NOMO-1 treated with DMSO at 0.1 percent for 48 hours (cell line): ENCODE measurements at regions not wholly inside any gene's neighbourhood (a gene's known extent, or its start where the extent isn't known, plus 50 kb on each side); places are given as distances from the start of the nearest gene placed in this dataset.
"Not testable (repeated sequence)": the region's sequence is repeated elsewhere in the genome, so short reads cannot be mapped to it uniquely, and the experiment has no call there.

Experiments
- DNase-seq: peaks from one replicate; lab custom pipeline; 2025; ENCODE audit not compliant: unreplicated experiment; lab: John Stamatoyannopoulos, UW

DNA sequence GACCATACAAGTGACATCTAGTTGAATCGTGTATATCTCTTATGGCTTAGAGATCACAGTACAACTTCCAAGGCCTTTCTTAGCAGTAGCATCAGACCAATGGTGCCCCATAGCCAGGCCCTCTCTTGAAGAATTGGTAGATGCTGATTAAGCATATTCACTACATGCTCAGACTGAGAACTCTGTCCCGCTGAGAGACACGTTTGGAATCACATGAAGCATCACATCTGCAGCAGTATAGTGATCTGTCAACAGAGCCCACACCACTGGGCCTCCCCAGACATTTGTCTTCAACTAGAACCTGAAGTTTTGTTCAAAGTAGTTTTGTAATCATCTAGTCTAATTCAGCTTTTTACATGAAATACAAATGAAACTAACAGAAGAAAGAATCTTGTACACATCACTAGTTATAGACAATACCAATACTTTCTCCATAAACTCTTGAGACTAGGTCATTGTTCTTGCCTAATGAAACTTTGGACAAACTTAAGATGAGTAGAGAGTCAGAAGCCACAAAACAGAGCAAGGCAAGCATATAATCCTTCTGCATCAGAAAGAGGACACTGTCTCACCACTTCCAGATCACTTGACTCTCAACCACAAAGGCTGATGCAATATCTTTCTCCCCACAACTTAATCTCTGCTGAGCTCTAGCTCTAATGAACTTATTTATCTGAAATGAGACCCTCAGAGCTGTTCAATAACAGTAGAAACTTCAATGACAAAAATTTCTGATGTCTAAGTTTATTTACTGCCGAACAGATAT is 182.7 kb downstream of the TBX18 start:
- DNase-seq: peak; percentile 94

DNA sequence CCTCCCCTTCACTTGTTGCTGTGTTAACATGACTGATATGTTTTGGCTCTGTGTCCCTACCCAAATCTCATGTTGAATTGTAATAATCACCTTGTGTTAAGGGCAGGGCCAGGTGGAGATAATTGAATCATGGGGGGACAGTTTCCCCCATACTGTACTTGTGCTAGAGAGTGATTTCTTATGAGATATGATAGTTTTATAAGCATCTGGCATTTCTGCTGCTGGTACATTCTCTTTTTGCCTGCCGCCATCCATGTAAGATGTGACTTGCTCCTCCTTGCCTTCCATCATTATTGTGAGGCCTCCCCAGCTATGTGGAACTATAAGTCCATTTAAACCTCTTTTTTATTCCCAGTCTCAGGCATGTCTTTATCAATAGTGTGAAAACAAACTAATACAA is 185.0 kb downstream of the TBX18 start:
- DNase-seq: no peak

DNA sequence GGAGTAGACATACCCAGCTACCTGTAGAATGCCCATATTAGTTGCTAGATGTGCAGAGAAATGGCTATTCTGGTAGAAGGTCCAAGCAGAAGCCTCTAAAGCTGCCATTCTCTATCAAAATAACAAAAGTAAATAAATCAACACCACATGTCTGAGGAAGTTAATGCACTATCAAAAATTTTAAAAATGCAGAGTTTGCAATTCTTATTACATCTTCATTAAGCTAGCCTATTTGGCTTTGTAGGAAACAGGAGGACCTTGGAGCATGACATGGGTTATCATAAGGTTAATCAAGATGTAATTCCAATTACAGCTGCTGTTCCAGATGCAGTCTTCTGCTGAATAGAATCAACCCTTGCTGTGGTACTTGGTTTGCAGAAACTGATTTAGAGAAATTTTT is 188.4 kb downstream of the TBX18 start:
- DNase-seq: no peak

DNA sequence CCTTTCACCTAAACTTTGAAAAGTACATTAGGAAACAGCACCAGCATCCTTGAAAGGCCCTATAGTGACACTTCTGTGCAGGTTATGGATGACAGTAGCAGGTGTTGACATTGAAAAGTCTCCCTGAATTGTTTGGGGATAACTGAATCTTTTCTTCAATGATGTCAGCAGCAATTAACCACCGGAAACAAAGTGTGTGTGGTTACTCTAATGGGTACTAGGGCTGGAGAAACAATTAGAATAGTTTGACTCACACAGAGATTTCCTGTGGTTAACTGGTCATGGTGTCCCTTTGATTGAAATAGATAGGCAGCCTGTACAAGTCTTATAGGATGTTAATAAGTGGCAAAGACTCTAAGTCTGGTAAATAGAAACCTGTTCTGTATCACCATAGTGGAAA is 189.1 kb downstream of the TBX18 start:
- DNase-seq: peak; percentile 88

DNA sequence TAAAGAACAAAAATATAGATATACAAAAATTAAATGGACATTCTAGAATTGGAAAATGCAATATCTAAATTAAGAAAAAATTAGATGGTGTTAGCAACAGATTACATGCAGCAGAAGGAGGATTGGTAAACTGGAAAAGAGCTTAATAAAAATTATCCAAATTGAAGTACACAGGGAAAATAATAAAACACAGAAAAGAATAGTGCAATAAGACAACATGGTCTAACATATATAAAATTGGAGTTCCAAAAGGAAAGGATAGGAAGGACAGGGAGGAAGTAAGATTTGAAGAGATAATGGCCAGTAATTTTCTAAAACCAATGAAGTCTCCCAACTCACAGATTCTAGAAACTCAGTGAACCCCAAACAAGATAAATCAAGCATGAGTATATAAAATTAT is 194.5 kb downstream of the TBX18 start:
- no peak for DNase-seq

DNA sequence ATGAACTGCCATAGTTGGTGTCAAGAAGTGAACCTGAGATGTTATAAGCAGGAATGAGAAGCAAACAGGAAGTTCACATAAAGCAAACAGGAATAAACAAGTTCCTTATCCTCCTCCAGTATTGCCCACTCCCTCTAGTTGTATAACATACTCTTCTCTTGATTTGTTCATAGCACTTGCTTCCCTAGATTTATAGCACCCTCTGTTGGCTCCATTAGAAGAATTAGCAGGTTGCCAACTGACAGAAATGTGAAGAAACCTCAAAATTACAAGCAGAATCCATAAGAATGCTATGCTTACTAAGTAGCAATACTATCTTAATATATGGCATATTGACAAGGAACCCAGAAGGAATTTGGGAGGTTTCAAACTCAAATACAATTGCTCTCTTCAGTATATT is 195.4 kb downstream of the TBX18 start:
- DNase-seq: peak; percentile 3

DNA sequence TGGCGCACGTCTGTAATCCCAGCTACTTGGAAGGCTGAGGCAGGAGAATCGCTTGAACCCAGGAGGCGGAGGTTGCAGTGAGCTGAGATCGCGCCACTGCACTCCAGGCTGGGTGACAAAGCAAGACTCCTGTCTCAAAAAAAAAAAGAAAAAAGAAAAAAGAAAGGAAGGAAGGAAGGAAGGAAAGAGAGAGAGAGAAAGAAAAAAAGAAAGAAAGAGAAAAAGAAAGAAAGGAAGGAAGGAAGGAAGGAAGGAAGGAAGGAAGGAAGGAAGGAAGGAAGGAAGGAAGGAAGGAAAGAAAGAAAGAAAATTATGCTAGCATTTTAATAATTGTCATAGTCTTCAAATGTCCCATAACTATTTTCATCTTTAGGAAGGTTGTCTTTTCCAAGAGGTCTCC is 198.7 kb downstream of the TBX18 start:
- not testable (repeated sequence) for DNase-seq

DNA sequence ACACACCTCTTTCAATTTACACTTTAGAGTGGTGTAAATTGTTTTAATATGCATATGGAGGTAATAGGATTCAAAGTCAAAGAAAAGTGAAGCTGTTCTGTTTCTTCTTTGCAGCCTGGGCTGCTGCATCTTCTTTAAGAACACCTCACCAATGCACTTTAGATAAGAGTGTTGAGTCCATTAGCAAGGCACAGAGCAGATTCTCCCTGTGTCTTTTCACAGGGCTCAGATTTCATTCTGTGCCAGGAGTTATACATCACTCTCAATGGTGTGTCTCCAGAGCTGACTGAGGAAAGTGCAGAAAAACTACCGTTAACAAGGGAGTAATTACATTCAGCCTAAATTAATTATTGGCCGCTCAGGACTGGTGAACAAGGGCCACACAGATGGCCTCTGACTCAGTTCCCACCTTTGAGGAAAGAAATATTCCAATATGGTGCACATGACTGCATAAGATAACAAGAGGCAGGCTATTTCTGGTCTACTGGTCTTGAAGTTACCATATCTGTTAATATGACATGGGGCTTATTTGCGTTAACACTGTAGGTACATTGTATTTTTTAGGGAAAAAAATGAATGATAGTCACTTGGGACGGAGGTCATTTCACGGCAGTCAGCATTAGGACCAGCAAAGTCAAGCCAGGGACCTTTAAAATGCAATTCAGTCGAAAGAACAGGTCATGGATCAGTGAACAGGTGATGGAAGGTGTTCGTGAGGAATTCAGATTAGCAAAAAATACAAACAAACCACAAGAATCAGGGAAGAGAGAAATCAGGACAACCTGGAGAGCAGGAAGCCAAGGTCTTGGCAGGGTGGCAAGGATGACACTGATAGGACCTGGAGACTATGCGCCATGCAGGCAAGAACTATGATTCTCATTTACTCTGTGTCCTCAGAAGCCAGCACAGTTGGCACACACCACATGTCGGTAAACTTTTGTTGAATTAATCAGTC is 203.7 kb downstream of the TBX18 start:
- no peak for DNase-seq

DNA sequence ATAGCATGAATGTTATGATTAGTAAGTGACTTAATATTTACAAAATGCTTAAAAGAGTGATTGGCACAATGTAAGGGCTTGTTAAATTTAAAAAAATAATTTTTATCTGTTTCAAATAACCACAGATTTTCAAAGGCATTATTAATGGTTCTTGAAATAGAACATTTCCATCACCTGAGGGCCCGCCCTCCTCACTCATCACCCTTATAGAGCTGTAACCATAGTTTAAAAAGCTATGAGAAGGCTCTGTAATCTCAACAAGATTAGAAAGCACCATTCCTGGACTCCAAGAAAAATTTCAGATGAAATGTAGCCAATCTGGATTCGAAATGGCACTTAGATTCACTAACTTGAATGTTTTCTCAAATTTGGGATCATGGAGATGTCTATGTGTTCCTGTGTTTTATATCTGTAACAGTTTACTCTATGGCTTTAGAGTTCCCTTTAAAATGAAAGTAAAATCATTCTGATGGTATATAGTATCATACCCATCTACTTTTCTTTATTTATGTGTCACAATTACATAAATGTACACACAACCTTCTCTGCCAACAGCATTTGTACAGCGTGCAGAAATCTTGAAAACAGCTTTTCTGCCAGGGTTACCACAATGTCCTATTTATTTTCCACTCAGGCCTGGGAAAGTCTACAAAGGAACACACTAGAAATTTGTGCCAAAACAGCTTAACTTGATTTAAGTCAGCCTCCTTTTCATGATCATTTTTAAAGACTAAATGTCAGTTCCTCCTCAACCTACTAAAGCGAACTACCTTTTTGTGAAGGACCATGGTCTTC is 207.7 kb downstream of the TBX18 start:
- DNase-seq: no peak

DNA sequence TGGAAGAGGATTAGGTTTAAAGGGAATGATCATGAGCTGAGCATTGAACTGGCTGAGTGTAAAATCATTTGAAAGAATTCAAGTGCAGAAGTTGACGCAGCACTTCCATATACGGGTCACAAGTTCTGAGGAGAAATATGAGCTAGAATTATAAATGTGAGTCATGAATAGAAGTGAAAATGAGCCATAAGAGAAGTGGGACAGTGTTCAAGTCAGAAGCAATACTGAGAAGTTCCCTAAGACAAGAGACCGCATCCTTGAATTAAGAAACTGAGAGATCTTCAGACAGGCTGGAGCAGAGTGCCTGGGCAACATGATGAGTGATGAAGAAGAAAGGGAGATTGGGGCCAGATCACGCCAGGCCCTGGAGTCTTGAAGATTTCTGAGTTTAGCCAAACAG is 209.7 kb downstream of the TBX18 start:
- peak; percentile 75 for DNase-seq

DNA sequence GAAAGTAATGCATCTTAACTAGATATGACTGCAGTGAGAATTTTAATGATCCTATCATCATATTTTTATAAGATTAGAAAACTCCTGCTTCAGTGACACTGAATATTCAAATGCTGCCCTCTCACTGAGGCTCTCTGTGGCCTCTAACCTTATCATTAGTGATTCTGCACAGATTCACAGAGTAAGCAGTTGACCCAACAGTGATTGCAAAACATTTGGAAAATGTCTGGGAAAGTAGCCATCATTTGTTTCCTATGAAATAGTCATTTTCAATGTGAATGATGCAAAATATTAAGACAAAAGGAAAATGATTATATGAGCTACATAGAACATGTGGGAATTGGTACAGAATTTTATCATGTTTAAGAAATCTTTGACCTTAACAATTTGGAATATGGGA is 210.3 kb downstream of the TBX18 start:
- no peak for DNase-seq

DNA sequence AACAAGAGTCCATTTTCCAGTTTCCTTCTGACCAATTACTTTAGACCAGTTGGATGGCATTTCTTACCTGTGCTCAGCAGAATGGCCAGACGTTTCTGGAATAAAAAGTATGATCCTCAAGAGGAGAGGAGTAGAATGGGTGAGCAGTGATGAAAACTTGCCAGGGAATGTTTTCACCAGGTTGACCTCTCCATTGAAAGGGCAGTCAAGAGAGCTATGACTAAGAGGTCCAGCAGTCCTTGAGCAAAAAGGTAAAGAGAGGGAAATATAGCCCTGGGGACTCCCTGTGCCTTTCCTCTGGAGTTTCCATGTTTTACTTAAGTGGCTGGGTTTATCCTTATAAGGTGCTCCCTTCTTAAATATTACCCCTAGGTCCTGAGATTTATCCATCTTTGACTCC is 210.9 kb downstream of the TBX18 start:
- DNase-seq: no peak

DNA sequence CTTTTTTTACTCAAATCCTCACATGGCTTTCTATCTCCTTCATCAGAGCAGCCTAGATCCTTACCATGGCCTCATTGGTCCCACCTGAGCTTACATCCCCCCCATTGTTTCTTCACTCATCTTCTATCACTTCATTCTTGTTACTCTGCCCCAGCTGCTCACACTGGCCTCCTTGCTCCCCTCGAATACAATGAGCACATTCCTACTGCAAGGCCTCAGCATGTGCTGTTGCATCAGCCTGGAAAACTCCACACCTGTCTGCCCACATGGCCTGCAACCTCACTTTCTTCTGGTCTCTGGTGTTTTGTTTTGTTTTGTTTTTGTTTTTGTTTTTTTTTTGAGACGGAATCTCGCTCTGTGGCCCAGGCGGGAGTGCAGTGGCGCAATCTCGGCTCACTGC is 212.6 kb downstream of the TBX18 start:
- DNase-seq: no peak

DNA sequence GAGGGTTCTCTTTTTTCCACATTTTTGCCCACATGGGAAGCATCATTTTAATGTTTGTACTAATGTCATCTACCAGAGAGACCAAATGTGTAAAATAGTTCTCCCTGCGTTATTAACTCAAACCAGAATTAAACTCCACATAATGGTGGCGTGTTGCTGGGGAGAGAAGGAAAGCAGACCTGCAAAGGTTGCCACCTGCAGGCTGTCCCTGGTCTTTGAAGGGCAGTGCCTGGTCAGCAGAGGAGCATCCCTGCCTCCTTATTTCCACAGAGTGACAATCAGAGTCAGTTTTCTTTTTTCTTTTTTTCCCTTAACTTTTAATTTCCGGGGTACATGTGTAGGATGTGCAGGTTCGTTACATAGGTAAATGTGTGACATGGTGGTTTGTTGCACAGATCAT is 214.5 kb downstream of the TBX18 start:
- DNase-seq: no peak

DNA sequence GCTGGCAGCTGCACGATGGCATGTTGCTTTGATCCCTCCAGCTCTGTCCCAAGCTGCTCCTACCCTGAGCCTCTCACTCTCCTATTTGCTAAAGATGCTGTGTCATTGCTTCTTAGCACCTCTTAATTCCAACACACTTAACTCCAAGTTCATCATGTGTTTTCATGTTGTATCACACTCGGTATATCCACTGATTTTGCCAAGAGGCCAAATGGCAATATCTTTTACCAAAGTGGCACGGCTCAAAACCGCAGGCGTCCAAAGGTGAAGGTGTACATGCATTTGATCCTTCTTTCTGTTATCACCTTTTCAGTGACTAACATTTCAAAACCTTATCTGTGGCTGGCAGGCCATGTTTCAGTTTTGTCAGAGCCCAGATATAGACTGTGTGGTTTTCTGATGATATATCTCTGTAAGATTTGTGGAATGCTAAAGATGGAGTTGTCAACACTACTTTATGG is 217.0 kb downstream of the TBX18 start:
- no peak for DNase-seq

DNA sequence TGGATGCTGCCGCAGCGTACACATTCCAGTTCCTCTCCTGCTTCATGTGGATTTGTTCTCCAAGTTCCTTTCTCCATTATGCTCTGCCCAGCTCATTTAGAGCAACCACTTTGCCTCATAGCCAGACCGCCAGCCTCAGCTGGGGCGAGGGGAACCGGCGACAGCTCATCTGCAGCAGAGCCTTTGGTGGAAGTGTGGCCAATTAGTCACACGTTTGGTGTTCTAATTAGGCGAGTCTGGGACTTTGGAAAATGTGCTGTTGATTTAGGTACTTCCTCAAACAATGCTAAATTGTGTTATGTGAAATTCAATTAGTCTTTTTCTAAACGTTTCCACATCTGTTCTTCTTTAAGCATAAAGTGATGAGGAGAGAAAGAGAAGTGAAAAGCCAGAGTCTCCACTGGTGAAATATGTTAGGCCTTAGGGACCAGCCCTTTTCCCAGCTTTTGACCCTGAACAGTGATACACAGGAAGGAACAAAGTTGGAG is 217.9 kb downstream of the TBX18 start:
- peak; percentile 86 for DNase-seq

DNA sequence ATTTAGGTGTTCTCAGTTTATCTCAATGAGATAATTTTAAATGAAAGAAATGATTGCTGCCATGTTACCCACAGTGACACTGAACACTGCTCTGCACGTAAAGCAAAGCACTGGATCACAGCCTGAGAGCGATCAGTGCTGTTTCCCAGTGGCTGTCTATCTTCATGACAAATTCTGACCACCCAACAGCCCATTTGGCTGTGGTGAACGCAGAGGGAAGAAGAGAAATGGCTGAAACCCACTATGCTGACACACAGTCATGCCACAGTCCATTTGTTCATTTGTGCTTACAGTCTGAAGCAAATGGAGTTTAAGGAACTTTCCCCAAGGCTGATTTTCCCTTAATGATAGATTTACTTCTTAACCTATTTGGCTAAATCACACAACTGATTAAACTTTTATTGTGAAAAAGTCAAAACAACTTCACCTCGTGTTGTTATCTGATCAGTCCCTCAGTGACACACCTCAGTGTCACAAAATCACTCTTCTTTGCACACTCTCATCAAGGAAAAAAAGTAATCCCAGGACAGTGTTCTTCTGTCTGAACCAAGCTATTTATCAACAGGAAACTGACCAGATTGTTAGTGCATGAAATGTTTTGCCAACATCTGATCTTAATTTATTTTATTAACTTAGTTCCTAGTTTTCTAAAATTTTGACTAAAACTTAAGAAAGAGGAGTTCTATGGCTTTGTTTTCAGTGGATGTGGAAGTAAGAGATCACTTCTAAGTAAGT is 225.1 kb downstream of the TBX18 start:
- DNase-seq: no peak

DNA sequence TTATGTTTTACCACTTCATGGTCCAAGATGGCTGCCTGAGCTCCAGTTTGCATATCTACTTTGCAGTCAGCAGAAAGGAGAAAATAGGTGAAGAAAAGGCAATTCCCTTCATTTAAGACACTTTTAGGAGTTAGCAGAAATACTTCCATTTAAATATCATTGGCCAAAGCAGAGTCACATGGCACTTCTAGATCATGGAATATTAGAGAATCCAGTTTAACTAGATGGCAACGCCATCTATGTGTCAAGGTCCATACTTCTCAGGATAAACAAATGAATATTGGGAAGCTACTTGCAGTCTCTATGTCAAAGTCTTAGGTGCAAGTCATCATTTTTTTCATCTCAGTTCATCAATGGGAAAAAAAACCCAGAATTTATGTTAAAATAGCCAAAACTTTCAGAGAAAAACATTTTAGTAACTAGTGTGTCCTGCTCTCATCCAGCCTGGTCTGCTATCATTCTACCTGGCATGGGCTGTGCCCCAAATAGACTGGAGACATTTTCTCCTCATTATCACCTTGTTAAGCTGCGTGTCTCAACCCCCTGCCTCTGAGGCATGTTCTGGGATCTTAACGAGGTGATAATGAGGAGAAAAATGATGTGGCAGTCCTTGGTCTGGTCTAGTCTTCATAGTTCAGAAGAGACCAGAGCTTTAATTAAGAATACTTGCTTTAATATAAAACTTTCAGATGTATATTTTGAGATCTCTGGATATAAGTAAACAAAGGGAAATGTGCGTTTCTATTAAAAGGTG is 227.3 kb downstream of the TBX18 start:
- DNase-seq: no peak

DNA sequence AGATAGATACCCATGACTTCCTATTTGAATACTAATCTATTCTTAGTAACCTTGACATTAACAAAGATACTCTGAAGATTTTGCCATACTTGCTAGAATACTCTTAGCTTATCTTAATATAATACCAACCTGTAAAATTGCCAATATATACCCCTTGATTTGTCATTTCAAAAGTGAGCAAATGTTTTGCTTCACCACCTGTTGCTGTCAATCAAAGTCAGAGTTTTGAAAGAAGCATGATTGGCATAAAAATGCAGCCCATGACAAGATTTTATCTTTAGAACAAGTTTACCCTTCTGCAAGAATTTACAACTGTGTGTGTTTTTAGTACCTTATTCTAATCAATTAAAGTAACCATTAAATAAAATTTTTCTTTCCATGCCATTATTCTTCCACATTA is 236.2 kb downstream of the TBX18 start:
- no peak for DNase-seq

DNA sequence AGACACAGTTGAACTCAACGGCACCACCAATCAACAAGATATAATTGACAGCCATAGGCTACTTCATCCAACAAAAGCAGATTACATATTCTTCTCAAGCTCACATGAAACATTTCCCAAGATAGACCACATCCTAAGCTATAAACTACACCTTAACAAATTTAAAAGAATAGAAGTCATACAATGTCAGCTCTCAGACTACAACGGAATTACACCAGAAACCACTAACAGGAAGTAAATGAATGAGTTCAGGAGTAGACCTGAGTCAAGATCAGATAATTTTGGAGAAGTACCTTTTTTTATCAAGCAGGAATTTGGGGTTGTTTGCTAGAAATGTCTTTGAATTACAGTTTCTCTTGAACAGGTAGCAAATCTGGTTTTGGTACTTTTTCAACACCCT is 237.8 kb downstream of the TBX18 start:
- peak; percentile 64 for DNase-seq
